OCI-LY1 (cell line): ENCODE measurements at regions not wholly inside any gene's neighbourhood (a gene's known extent, or its start where the extent isn't known, plus 50 kb on each side); places are given as distances from the start of the nearest gene placed in this dataset.

ENCODE experiments used
- H2AFZ ChIP-seq: fragments of 200-600 bp; sonication (generic), shearing (Covaris generic); 2 replicates; pipeline ENCODE4 v1.6.0; 2014; ENCODE audit warnings: antibody characterized with exemption, mild to moderate bottlenecking, low read length
- H3F3A ChIP-seq: fragments of 200-600 bp; sonication (generic), shearing (Covaris generic); 2 replicates; pipeline ENCODE4 v1.6.0; 2014; ENCODE audit warnings: mild to moderate bottlenecking, antibody characterized with exemption, low read length, moderate library complexity; ENCODE audit not compliant: insufficient read depth
- H3K27ac ChIP-seq: fragments of 200-600 bp; sonication (generic); 2 replicates; pipeline ENCODE4 v1.5.1; 2014; ENCODE audit warnings: low read length, mixed run types, mild to moderate bottlenecking, low read depth; ENCODE audit not compliant: poor library complexity, severe bottlenecking
- H3K27me3 ChIP-seq: fragments of 200-600 bp; sonication (generic); 2 replicates; pipeline ENCODE4 v1.6.0; 2014; ENCODE audit warnings: antibody characterized with exemption, mild to moderate bottlenecking, low read length, moderate library complexity; ENCODE audit not compliant: insufficient read depth
- H3K36me3 ChIP-seq: fragments of 200-600 bp; sonication (generic); 2 replicates; pipeline ENCODE4 v1.6.1; 2014; ENCODE audit warnings: mild to moderate bottlenecking, antibody characterized with exemption, low read length, moderate library complexity, mixed read lengths; ENCODE audit not compliant: insufficient read depth
- H3K4me1 ChIP-seq: fragments of 200-600 bp; sonication (generic); 2 replicates; pipeline ENCODE4 v1.5.1; 2014; ENCODE audit warnings: mild to moderate bottlenecking, low read length, moderate library complexity; ENCODE audit not compliant: insufficient read depth, severe bottlenecking
- H3K4me2 ChIP-seq: fragments of 200-600 bp; sonication (generic), shearing (Covaris generic); 2 replicates; pipeline ENCODE4 v1.6.1; 2014; ENCODE audit warnings: low read length
- H3K4me3 ChIP-seq: fragments of 200-600 bp; sonication (generic); 2 replicates; pipeline ENCODE4 v1.5.1; 2014; ENCODE audit warnings: low read length, low read depth, mild to moderate bottlenecking, mixed read lengths; ENCODE audit not compliant: poor library complexity, severe bottlenecking
- H3K79me2 ChIP-seq: fragments of 200-600 bp; shearing (Covaris generic); 2 replicates; pipeline ENCODE4 v1.6.1; 2016; ENCODE audit warnings: mixed run types, low read length, mixed read lengths; ENCODE audit not compliant: insufficient read depth
- H3K9ac ChIP-seq: fragments of 200-600 bp; sonication (generic), shearing (Covaris generic); 2 replicates; pipeline ENCODE4 v1.6.1; 2014; ENCODE audit warnings: mild to moderate bottlenecking, low read length, mixed read lengths
- H3K9me2 ChIP-seq: fragments of 200-600 bp; sonication (generic), shearing (Covaris generic); 2 replicates; pipeline ENCODE4 v1.6.1; 2014; ENCODE audit warnings: low read depth, mild to moderate bottlenecking, low read length, mixed read lengths
- H3K9me3 ChIP-seq: fragments of 200-600 bp; shearing (Covaris generic); 2 replicates; pipeline ENCODE4 v1.6.1; 2014; ENCODE audit warnings: low read length, mixed read lengths
- H4K20me1 ChIP-seq: fragments of 200-600 bp; sonication (generic), shearing (Covaris generic); 2 replicates; pipeline ENCODE4 v1.6.0; 2016; ENCODE audit warnings: mild to moderate bottlenecking, low read length; ENCODE audit not compliant: insufficient read depth
- EZH2 ChIP-seq: fragments of 200-600 bp; sonication (generic), shearing (Covaris generic); IDR thresholded peaks from 2 replicates; pipeline ENCODE4 v1.8.0; 2017; ENCODE audit warnings: borderline replicate concordance, mixed run types, mild to moderate bottlenecking, antibody characterized with exemption, low read length, moderate library complexity, mixed read lengths
- TF ChIP-seq, protein P1 (sequence below): fragments of 200-600 bp; sonication (generic), shearing (Covaris generic); IDR thresholded peaks from 2 replicates; pipeline ENCODE4 v1.5.1; 2017; ENCODE audit warnings: mild to moderate bottlenecking, antibody characterized with exemption, low read length, moderate library complexity, mixed read lengths

DNA sequence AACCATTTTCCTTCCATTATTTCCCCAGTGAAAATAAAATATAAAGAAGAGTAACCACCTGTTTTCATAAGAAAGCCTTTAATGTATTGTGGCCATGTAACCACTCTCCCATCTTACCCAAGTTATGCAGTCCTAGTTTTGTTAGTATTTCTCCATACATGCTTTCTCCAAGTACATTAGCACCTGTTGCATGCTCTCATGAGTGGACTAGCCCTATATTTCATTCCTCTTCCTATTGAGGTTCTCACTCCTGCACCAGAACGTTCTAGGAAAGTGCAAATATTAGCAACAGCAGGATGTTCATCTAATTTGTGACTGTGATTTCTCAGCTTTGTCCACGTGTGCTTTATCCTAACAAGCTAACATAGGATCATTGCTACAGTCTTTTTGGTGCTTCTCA is 155.1 kb upstream of the NPVF start:
- H3K4me3 ChIP-seq, result no peak overlapping the region
- H2AFZ ChIP-seq, result no peak overlapping the region
- H3K9ac ChIP-seq, result no peak overlapping the region
- no peaks in the 10 kb centered on the region for H3K9me2 ChIP-seq
- H3K27me3 ChIP-seq, result no peaks in the 10 kb centered on the region
- H3F3A ChIP-seq, result no peaks in the 10 kb centered on the region
- no peak overlapping the region for H3K4me2 ChIP-seq
- no peaks in the 10 kb centered on the region for H3K4me1 ChIP-seq
- no peak overlapping the region for H3K27ac ChIP-seq
- no peaks in the 10 kb centered on the region for H4K20me1 ChIP-seq
- TF ChIP-seq, protein P1, sequence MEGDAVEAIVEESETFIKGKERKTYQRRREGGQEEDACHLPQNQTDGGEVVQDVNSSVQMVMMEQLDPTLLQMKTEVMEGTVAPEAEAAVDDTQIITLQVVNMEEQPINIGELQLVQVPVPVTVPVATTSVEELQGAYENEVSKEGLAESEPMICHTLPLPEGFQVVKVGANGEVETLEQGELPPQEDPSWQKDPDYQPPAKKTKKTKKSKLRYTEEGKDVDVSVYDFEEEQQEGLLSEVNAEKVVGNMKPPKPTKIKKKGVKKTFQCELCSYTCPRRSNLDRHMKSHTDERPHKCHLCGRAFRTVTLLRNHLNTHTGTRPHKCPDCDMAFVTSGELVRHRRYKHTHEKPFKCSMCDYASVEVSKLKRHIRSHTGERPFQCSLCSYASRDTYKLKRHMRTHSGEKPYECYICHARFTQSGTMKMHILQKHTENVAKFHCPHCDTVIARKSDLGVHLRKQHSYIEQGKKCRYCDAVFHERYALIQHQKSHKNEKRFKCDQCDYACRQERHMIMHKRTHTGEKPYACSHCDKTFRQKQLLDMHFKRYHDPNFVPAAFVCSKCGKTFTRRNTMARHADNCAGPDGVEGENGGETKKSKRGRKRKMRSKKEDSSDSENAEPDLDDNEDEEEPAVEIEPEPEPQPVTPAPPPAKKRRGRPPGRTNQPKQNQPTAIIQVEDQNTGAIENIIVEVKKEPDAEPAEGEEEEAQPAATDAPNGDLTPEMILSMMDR, result no peak
- no peak for TF ChIP-seq EZH2
- no peaks in the 10 kb centered on the region for H3K36me3 ChIP-seq
- H3K79me2 ChIP-seq, result no peaks in the 10 kb centered on the region
- H3K9me3 ChIP-seq, result no peaks in the 10 kb centered on the region

- Histone ChIP-seq H3K79me2 (no peaks in the 10 kb centered on the region), H4K20me1 (no peaks in the 10 kb centered on the region), H3K4me1 (no peaks in the 10 kb centered on the region), H3K27ac (no peak overlapping the region), H3K36me3 (no peaks in the 10 kb centered on the region), H3K9me3 (no peaks in the 10 kb centered on the region), H2AFZ (no peak overlapping the region), H3F3A (no peaks in the 10 kb centered on the region), H3K9me2 (no peaks in the 10 kb centered on the region), H3K27me3 (no peaks in the 10 kb centered on the region), H3K4me3 (no peak overlapping the region), H3K9ac (no peak overlapping the region), H3K4me2 (no peak overlapping the region)
- TF ChIP-seq EZH2, result no peak
- TF ChIP-seq, protein P1, result no peak
Observed at GRCh38 chr7:25384788-25385505, 156.7 kb upstream of the NPVF start.

DNA sequence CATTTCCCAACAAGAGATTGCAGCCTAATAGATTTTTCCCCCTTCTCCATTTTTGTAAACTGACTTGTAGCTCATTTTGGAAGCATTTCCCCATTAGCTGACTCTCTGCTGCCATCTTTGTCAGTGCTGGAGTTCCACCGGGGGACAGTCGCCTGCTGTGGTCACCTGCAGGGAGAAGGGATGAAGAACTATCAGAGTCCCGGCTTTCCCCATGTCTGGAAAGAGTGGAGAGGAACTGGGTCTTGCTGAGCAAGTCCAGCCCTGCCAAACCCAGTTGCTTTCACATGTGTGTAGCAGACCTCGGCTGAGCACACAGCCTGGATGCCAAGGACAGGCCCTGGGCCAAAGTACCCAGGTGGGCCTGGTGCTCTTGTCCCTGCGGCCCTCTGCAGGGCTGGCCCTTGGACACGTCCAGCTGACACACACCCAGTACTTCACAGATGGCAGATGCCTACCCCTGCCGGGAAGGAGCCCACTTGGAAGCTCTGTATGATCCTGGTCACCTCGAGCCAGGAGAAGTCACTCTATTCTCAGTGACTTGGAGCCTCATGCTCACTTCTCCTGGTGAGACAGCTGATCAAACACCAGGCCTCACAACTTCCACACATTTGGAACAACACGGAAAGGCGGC is 157.3 kb upstream of the NPVF start:
- Histone ChIP-seq H3K9me3 (no peaks in the 10 kb centered on the region), H3F3A (no peaks in the 10 kb centered on the region), H3K9me2 (no peaks in the 10 kb centered on the region), H3K4me1 (no peaks in the 10 kb centered on the region), H2AFZ (no peak overlapping the region), H3K4me3 (no peak overlapping the region), H3K27me3 (no peaks in the 10 kb centered on the region), H3K36me3 (no peaks in the 10 kb centered on the region), H3K27ac (no peak overlapping the region), H3K4me2 (no peak overlapping the region), H3K79me2 (no peaks in the 10 kb centered on the region), H3K9ac (no peak overlapping the region), H4K20me1 (no peaks in the 10 kb centered on the region)
- TF ChIP-seq EZH2, result no peak
- TF ChIP-seq, protein P1, result no peak
